HS-5 (cell line): ENCODE measurements at regions not wholly inside any gene's neighbourhood (a gene's known extent, or its start where the extent isn't known, plus 50 kb on each side); places are given as distances from the start of the nearest gene placed in this dataset.
"Not testable (repeated sequence)": the region's sequence is repeated elsewhere in the genome, so short reads cannot be mapped to it uniquely, and the experiment has no call there.

Experiments used
- DNase-seq: peaks from one replicate; pipeline ENCODE4 v3.0.0-alpha.2; 2012; ENCODE audit warnings: low read depth

GRCh38 chr9:86575137-86575536, 220.9 kb upstream of the TUT7 start:
- DNase-seq, result no peak

GRCh38 chr9:86573886-86574285, 219.7 kb upstream of the TUT7 start:
- DNase-seq, result peak; percentile 56

GRCh38 chr9:86572904-86573303, 218.7 kb upstream of the TUT7 start:
- DNase-seq, result no peak

GRCh38 chr9:86565603-86566002, 211.4 kb upstream of the TUT7 start:
- DNase-seq, result not testable (repeated sequence)

- no peak for DNase-seq
These were observed 209.7 kb upstream of the TUT7 start for GRCh38 chr9:86563936-86564335.

- peak; percentile 44 for DNase-seq
These were observed 209.1 kb upstream of the TUT7 start for GRCh38 chr9:86563350-86563749.

GRCh38 chr9:86562691-86563090, 208.5 kb upstream of the TUT7 start:
- no peak for DNase-seq

GRCh38 chr9:86557918-86558317, 203.7 kb upstream of the TUT7 start:
- no peak for DNase-seq

GRCh38 chr9:86557063-86557766, 203.0 kb upstream of the TUT7 start:
- peak; percentile 59 for DNase-seq

- no peak for DNase-seq
These were observed 201.5 kb upstream of the TUT7 start for GRCh38 chr9:86555661-86556060.

GRCh38 chr9:86550401-86550800, 196.2 kb upstream of the TUT7 start:
- peak; percentile 40 for DNase-seq

GRCh38 chr9:86549920-86550319, 195.7 kb upstream of the TUT7 start:
- peak; percentile 58 for DNase-seq

GRCh38 chr9:86549401-86549811, 195.2 kb upstream of the TUT7 start:
- DNase-seq, result peak; percentile 94

GRCh38 chr9:86548220-86548619, 194.0 kb upstream of the TUT7 start:
- DNase-seq, result no peak

- no peak for DNase-seq
These were observed 193.4 kb upstream of the TUT7 start for GRCh38 chr9:86547571-86547970.

GRCh38 chr9:86546712-86547111, 192.5 kb upstream of the TUT7 start:
- DNase-seq, result no peak

GRCh38 chr9:86545090-86545489, 190.9 kb upstream of the TUT7 start:
- no peak for DNase-seq

GRCh38 chr9:86541014-86541570, 186.9 kb upstream of the TUT7 start:
- DNase-seq, result no peak

GRCh38 chr9:86535406-86535915, 181.3 kb upstream of the TUT7 start:
- DNase-seq, result no peak

GRCh38 chr9:86534572-86535258, 180.5 kb upstream of the TUT7 start:
- DNase-seq, result peak; percentile 49

- no peak for DNase-seq
These were observed 177.9 kb upstream of the TUT7 start for GRCh38 chr9:86531971-86532640.

GRCh38 chr9:86531273-86531970, 177.2 kb upstream of the TUT7 start:
- DNase-seq, result no peak
